Activated CD8-positive, alpha-beta memory T cell treated with anti-CD3 and anti-CD28 coated beads for 36 hours (primary cell): ENCODE measurements at regions not wholly inside any gene's neighbourhood (a gene's known extent, or its start where the extent isn't known, plus 50 kb on each side); places are given as distances from the start of the nearest gene placed in this dataset.
"Not testable (repeated sequence)": the region's sequence is repeated elsewhere in the genome, so short reads cannot be mapped to it uniquely, and the experiment has no call there.

Source experiments
- CTCF ChIA-PET: fragments of 350-600 bp; sonication (Branson Sonifier 250); formaldehyde crosslinking; loops from one replicate; lab custom pipeline; 2021; ENCODE audit warnings: antibody characterized with exemption; lab: Charles Lee
- POLR2A ChIA-PET: fragments of 350-600 bp; sonication (Branson Sonifier 250); formaldehyde crosslinking; loops from one replicate; lab custom pipeline; 2021; ENCODE audit warnings: antibody characterized with exemption; lab: Charles Lee

- ChIA-PET CTCF (interaction anchor here (2.1 kb wide), 1 partner anchor 218 kb away, joined by 5 read pairs; no protein-coding TSS in a partner anchor), POLR2A (no interaction called here)
Observed at GRCh38 chr13:26480246-26480855, 77.1 kb upstream of the WASF3 start.

- ChIA-PET CTCF (interaction anchor here (0.7 to 2.1 kb wide), 3 partner anchors 14 to 216 kb away, joined by 3 to 8 read pairs (median 6); no protein-coding TSS in a partner anchor), POLR2A (no interaction called here)
Observed at GRCh38 chr13:26482451-26483197, 74.9 kb upstream of the WASF3 start.

GRCh38 chr13:26483546-26483945 lies 73.9 kb upstream of the WASF3 start:
- ChIA-PET CTCF (interaction anchor here (1.8 to 2.1 kb wide), 2 partner anchors 13 to 215 kb away, joined by 6 to 8 read pairs; no protein-coding TSS in a partner anchor), POLR2A (no interaction called here)

GRCh38 chr13:26484196-26484595 lies 73.3 kb upstream of the WASF3 start:
- POLR2A ChIA-PET, result no interaction called here
- CTCF ChIA-PET, result interaction anchor here (2.1 kb wide), 1 partner anchor 214 kb away, joined by 6 read pairs; no protein-coding TSS in a partner anchor

GRCh38 chr13:26485288-26485687 lies 72.2 kb upstream of the WASF3 start:
- CTCF ChIA-PET, result no interaction called here
- POLR2A ChIA-PET, result no interaction called here

- ChIA-PET CTCF (no interaction called here), POLR2A (no interaction called here)
Observed at GRCh38 chr13:26485786-26486185, 71.7 kb upstream of the WASF3 start.

- ChIA-PET CTCF (interaction anchor here (0.7 kb wide), 1 partner anchor 9 kb away, joined by 3 read pairs; no protein-coding TSS in a partner anchor), POLR2A (no interaction called here)
Observed at GRCh38 chr13:26486550-26486949, 70.9 kb upstream of the WASF3 start.

- POLR2A ChIA-PET, result no interaction called here
- CTCF ChIA-PET, result no interaction called here
Observed at GRCh38 chr13:26487781-26488180, 69.7 kb upstream of the WASF3 start.

GRCh38 chr13:26488236-26489003 lies 69.1 kb upstream of the WASF3 start:
- CTCF ChIA-PET, result no interaction called here
- POLR2A ChIA-PET, result no interaction called here

- CTCF ChIA-PET, result interaction anchor here (0.9 kb wide), 1 partner anchor 307 kb away, joined by 3 read pairs; no protein-coding TSS in a partner anchor
- POLR2A ChIA-PET, result not testable (repeated sequence)
Observed at GRCh38 chr13:26492301-26492700, 65.2 kb upstream of the WASF3 start.

- ChIA-PET POLR2A (no interaction called here), CTCF (interaction anchor here (0.6 to 3.9 kb wide), 3 partner anchors 8 to 1568 kb away, joined by 3 to 41 read pairs (median 7); no protein-coding TSS in a partner anchor)
Observed at GRCh38 chr13:26494571-26495195, 62.8 kb upstream of the WASF3 start.

GRCh38 chr13:26495750-26496149 lies 61.7 kb upstream of the WASF3 start:
- ChIA-PET POLR2A (interaction anchor here (0.6 kb wide), 1 partner anchor 20 kb away, joined by 9 read pairs; no protein-coding TSS in a partner anchor), CTCF (interaction anchor here (0.6 to 3.9 kb wide), 5 partner anchors 9 to 1692 kb away, joined by 3 to 41 read pairs (median 4); no protein-coding TSS in a partner anchor)

- ChIA-PET POLR2A (no interaction called here), CTCF (interaction anchor here (1.1 to 1.5 kb wide), 2 partner anchors 312 to 313 kb away, joined by 4 read pairs; no protein-coding TSS in a partner anchor)
Observed at GRCh38 chr13:26497968-26498511, 59.4 kb upstream of the WASF3 start.

GRCh38 chr13:26498656-26499601 lies 58.6 kb upstream of the WASF3 start:
- ChIA-PET POLR2A (no interaction called here), CTCF (interaction anchor here (1.1 to 1.5 kb wide), 2 partner anchors 313 to 314 kb away, joined by 4 read pairs; no protein-coding TSS in a partner anchor)

- ChIA-PET CTCF (no interaction called here), POLR2A (no interaction called here)
Observed at GRCh38 chr13:26500618-26501320, 56.7 kb upstream of the WASF3 start.

- POLR2A ChIA-PET, result no interaction called here
Observed at GRCh38 chr13:26501641-26502040, 55.8 kb upstream of the WASF3 start.

GRCh38 chr13:26502826-26503225 lies 54.7 kb upstream of the WASF3 start:
- ChIA-PET CTCF (no interaction called here), POLR2A (no interaction called here)

More at GRCh38 chr13:26501641-26502040, 55.8 kb upstream of the WASF3 start:
- CTCF ChIA-PET, result no interaction called here
